Embryonic facial prominence (tissue), 1 donor: ENCODE measurements at regions not wholly inside any gene's neighbourhood (a gene's known extent, or its start where the extent isn't known, plus 50 kb on each side); places are given as distances from the start of the nearest gene placed in this dataset.
"Not testable (repeated sequence)": the region's sequence is repeated elsewhere in the genome, so short reads cannot be mapped to it uniquely, and the experiment has no call there.

Experiments used
- DNase-seq: peaks from one replicate; pipeline ENCODE4 v3.0.0-alpha.2; 2016; ENCODE audit errors: extremely low spot score

DNA sequence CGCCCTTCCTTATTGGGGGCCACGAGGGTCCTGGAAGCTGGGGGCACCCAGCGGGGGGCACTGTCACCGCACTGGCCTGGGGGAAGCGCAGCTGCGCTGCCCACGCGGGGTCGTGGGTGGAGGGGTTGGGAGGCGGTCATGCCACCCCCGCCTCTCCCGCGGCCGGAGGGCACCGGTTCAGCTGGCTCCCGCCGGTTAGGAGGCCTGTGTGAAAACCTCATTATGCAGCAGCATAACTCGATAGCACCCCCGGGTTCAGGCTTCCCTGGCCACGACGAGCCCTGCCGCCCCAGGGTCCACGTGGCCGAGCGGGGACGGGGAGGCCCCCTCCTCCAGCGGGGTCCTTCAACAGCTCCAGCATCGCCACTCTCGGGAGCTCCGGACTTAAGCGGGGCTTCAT, 91.2 kb upstream of the ERCC6L2 start:
- DNase-seq = no peak

GRCh38 chr9:95783426-95783975, 92.0 kb upstream of the ERCC6L2 start:
- DNase-seq = no peak

GRCh38 chr9:95780751-95781150, 94.7 kb upstream of the ERCC6L2 start:
- DNase-seq = no peak

DNA sequence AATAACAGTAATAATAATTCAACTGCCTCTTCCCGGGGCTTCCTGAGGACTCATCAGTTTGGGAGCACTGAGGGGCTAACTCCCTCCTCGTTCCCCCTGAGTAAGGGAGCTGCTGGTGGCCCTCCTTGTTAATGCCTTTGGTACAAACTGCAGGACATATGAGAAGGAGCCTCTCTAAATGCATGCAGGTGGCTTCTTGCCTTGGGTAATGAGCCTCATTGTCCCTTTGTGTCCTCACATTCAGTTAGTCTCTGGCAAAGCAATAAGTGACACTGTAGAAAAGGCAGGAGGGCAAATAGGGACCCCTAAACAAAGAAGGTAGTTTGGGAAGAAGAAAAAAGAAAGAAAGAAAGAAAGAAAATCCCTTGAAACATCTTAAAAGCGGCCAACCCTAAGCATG, 95.4 kb upstream of the ERCC6L2 start:
- no peak for DNase-seq

DNA sequence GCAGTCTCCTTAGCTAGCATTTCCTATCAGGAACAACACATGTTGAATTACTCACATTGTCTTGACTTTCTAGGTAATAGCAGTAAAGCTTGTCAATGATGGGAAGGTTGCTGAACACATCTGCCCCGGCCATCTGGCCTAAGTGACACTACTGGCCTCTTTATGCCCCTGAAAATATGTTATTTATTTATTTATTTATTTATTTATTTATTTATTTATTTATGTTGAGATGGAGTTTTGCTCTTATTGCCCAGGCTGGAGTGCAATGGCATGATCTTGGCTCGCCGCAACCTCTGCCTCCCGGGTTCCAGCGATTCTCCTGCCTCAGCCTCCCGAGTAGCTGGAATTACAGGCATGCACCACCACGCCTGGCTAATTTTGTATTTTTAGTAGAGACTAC, 95.9 kb upstream of the ERCC6L2 start:
- not testable (repeated sequence) for DNase-seq

GRCh38 chr9:95778957-95779356, 96.5 kb upstream of the ERCC6L2 start:
- no peak for DNase-seq

GRCh38 chr9:95777136-95777535, 98.4 kb upstream of the ERCC6L2 start:
- DNase-seq = no peak

DNA sequence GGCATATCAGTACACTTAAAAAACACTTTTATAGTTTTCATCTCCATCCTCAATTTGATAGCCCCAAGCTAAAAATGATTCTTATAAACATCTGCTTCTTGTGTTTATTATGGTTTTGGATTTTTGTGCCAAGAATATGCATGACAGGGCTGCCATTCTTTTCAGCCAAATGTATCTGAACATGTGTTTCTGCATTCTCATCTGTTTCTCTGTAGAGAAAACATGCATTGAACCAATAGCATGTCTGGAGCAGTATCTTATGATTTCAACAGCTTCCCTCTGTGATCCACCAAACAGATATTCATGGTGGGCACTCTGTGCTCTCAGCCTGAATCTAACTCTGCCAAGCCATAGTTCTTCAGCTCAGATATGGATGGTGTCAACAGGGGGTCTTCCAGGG, 99.3 kb upstream of the ERCC6L2 start:
- DNase-seq = no peak

- DNase-seq = no peak
These were observed 100.3 kb upstream of the ERCC6L2 start for GRCh38 chr9:95775191-95775590.

DNA sequence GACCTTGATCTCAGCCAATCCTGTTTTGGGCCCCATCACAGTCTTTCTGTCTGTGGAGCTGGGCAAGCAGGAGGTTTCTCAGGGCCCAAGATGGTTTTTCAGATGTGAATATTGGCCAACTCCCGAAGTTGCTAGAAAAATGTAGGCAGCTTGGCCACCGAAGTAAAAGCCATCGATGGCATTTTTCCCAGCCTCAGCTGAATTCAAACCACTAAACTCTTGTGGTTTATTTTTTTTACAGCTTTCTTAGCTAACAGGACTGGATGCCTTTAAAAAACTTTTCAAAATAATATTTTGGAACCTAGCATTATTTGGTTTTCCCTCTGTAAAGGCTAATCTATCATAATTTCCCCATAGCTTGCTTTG, 102.5 kb upstream of the ERCC6L2 start:
- DNase-seq = no peak

- DNase-seq = no peak
These were observed 103.0 kb upstream of the ERCC6L2 start for GRCh38 chr9:95772320-95773052.

DNA sequence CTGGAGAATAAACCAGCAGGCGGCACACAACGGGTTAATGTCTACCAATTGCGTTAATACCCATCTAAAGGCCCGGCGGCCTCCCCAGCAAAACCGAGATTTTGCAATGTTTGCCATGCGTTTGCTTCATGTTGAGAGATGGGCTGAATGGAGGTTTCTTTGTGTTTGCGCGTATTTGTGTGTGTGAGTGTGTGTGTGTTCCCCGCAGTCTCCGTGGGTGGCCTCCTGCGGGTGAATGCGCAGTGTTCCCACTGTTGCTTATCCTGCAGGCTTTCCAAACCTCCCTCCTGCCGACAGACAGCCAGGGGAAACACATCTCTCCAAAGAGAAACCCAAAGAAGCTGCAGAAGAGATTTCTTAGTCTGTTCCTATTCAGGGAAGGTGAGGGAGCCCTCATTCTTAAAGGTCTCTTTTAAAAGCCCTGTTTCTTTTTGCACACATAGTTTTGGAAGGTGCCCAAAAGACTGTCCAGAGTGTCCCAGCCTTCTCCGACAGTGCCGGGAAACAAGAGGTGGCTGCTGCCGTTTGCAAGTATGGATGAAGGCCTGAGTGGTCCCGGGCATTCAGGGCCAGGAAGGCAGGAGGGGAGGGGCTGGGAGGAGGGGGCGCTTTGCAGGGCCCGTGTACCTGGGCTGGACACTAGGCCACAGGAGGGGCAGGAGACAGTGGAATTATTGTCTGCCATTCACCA, 103.8 kb upstream of the ERCC6L2 start:
- no peak for DNase-seq

GRCh38 chr9:95770653-95771131, 104.8 kb upstream of the ERCC6L2 start:
- DNase-seq = no peak

DNA sequence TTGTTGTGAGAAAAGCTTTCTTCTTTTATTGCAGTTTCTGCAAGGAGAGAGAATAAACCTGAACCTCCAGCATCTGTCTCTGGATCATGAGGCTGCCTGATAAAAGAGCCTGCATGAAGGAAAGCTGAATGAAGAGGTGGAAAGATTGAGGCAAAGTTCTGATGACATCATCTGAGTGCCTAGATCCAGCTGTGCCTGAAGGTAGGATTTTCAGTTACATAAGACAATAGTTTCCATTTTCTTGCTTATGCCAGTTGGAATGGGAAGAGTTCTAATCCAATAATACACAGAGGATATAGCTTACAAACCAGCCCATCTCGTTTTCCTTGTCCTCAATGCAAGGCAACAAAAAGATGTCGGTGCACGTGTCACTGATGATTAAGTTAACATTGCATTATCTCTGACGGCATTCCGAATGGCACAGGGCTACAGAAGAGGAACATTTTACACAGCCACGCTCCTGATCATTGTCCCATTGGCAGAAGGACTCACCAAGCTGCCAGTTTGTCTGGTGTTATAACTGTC, 105.5 kb upstream of the ERCC6L2 start:
- no peak for DNase-seq

GRCh38 chr9:95769473-95769872, 106.0 kb upstream of the ERCC6L2 start:
- no peak for DNase-seq

GRCh38 chr9:95766906-95767305, 108.6 kb upstream of the ERCC6L2 start:
- no peak for DNase-seq

DNA sequence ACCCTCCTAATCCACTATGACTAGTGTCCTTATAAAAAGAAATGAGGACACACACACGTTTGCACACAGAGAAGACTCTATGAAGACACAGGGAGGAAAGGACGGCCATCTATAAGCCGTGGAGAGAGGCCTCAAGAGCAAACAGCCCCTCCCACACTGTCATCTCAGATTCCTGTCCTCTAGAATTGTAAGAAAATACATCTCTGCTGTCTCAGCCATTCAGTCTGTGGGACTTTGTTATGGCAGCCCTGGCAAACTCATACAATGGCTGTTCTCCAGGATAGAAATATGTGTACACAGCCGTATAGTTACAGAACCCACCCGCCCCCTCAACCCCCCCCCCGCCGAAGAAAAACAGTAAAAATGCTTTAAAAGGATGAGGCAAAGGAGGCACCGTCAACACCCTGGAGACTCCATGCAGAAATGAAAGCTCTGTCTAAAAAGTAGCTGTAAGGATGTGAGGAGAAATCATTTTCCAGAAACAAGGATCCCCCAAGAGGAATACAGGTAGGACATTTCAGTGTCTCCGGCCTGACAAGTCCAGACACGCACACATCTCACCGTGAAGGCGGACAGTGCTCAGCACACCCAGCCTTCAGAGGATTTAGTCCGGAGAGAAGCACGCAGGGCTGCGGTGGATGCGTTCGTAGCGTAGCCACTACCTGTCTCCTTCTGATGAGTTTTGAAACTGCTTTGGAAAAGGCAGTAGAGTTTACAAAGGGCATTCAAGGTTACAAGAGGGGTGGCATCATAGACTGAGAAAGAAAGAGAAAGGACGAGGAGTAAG, 110.8 kb upstream of the ERCC6L2 start:
- no peak for DNase-seq

DNA sequence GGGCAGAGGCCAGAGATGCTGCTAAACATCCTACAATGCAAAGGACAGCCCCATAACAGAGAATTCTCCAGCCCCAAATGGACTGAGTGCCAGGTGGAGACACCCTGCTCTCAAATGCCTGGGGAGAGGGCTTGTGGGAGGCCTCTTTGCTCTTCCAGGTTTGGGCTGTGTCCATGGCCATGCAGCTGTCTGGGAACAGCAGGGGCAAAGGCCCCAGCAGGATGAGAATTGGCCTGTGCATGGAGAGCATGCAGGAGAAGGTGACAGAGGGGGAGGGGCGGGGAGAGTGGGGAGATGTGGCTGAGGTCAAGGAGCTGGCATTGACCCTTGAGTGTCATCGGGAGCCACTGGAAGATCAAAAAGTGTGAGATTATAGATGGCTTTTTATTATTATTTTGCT, 111.5 kb upstream of the ERCC6L2 start:
- no peak for DNase-seq

- no peak for DNase-seq
These were observed 112.5 kb upstream of the ERCC6L2 start for GRCh38 chr9:95763006-95763405.

DNA sequence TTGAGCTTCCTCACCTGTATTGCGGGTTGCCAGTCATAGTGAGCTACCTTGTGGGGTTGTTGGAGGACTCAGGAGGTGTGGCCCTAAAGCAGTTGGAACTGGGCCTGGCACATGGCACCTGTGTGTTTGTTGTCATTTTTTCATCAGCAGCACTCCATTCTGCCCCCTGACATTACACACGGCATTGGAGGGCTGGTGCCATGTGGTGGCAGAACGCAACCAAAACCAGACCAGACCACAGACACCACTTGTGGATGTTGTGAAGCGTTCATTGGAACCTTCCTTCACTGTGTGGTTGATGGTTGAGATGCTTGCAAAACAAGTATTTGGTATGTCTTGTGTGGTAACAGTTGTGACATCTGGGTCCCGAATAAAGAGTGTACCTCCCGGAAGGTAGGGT, 113.2 kb upstream of the ERCC6L2 start:
- DNase-seq = no peak

DNA sequence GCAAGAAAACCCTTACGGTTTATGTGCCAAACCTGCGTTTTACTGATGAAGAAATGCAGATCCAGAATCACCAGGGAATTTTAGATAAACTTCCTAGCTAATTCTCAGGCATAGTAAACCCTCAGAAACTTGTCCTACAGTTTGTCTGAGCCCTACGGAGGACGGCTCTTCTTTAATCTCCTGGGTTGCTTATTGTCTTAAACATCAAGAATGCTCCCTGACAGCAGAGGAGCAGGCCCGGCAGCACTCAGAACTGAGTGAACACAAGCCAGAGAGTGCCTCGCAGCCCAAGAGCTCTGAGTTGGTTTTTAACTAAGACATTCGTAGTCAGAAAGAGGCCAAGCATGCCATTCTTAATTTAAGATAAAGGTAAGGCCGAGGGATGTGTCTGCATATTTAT, 114.7 kb upstream of the ERCC6L2 start:
- no peak for DNase-seq

- no peak for DNase-seq
These were observed 118.1 kb upstream of the ERCC6L2 start for GRCh38 chr9:95757439-95757838.
